ENCODE measurements at regions not wholly inside any gene's neighbourhood (a gene's known extent, or its start where the extent isn't known, plus 50 kb on each side); places are given as distances from the start of the nearest gene placed in this dataset.

GRCh38 chr11:130641876-130642275, 193.4 kb downstream of the ADAMTS15 start:
- H3K4me3 Mint-ChIP-seq = no peak overlapping the region
- H3K9me3 Mint-ChIP-seq (ENCODE audit: insufficient read depth) = no peaks in the 10 kb centered on the region
- intact Hi-C loops (cut with micrococcal nuclease) = no loop called here
- ATAC-seq (ENCODE audit: low read depth) (no peak), DNase-seq (no peak)
- Histone ChIP-seq H4K20me1 (ENCODE audit: control insufficient read depth, insufficient read depth, low read length, poor library complexity, severe bottlenecking) (no peaks in the 10 kb centered on the region), H3K36me3 (replicated peaks in 1 of 2; ENCODE audit: control extremely low read depth in 1 of 2, control insufficient read depth in 1 of 2, extremely low read depth in 1 of 2, insufficient read depth in 2 of 2, low read length in 1 of 2) (no peaks in the 10 kb centered on the region), H3K4me2 (replicated peaks; ENCODE audit: low read depth, low read length, poor library complexity, severe bottlenecking) (no peak overlapping the region), H2AFZ (ENCODE audit: insufficient read depth, low read depth, low read length, poor library complexity, severe bottlenecking) (no peak overlapping the region), H3K9me3 (ENCODE audit: control extremely low read depth in 1 of 3, control insufficient read depth in 2 of 3, insufficient read depth in 1 of 3, low read length in 2 of 3) (peaks cover 0 to 4% (median 0%) of the 10 kb centered on the region in 3 donors), H3K27ac (ENCODE audit: low read length in 2 of 2) (no peak overlapping the region), H3K4me1 (ENCODE audit: control insufficient read depth in 2 of 2, insufficient read depth in 2 of 2, low read length in 2 of 2) (no peaks in the 10 kb centered on the region), H3K9ac (ENCODE audit: low read length) (no peak overlapping the region), H3K79me2 (ENCODE audit: control insufficient read depth, insufficient read depth, low read length) (no peaks in the 10 kb centered on the region), H3K27me3 (replicated peaks in 1 of 4; ENCODE audit: control extremely low read depth in 1 of 4, control insufficient read depth in 3 of 4, insufficient read depth in 4 of 4, low read length in 3 of 4) (no peaks in the 10 kb centered on the region), H3K4me3 (ENCODE audit: control extremely low read depth in 1 of 5, extremely low read depth in 1 of 5, insufficient read depth in 1 of 5, low read depth in 2 of 5, low read length in 4 of 5) (no peak overlapping the region)
- TF ChIP-seq EZH2 (IDR thresholded peaks at IDR 0.05; ENCODE audit: borderline replicate concordance, insufficient read depth, low read depth, low read length, poor library complexity, severe bottlenecking) = no peak
- TF ChIP-seq CTCF (IDR thresholded peaks at IDR 0.05) = no peak
- H3K4me1 Mint-ChIP-seq = no peaks in the 10 kb centered on the region
- H3K27ac Mint-ChIP-seq = no peak overlapping the region
- ChIA-PET CTCF (no interaction called here), POLR2A (no interaction called here)
- peaks cover 4% of the 10 kb centered on the region for H3K27me3 Mint-ChIP-seq
- no CpG with 5 or more reads among the region's 3 CpGs for WGBS (ENCODE audit: insufficient coverage)

GRCh38 chr11:130642994-130643393, 194.5 kb downstream of the ADAMTS15 start:
- Mint-ChIP-seq H3K27ac (no peak overlapping the region), H3K9me3 (ENCODE audit: insufficient read depth) (no peaks in the 10 kb centered on the region), H3K4me3 (no peak overlapping the region), H3K27me3 (peaks cover 4% of the 10 kb centered on the region), H3K4me1 (no peaks in the 10 kb centered on the region)
- TF ChIP-seq EZH2 (IDR thresholded peaks at IDR 0.05; ENCODE audit: borderline replicate concordance, insufficient read depth, low read depth, low read length, poor library complexity, severe bottlenecking) (no peak), CTCF (IDR thresholded peaks at IDR 0.05) (no peak)
- Histone ChIP-seq H4K20me1 (ENCODE audit: control insufficient read depth, insufficient read depth, low read length, poor library complexity, severe bottlenecking) (no peaks in the 10 kb centered on the region), H3K9me3 (ENCODE audit: control extremely low read depth in 1 of 3, control insufficient read depth in 2 of 3, insufficient read depth in 1 of 3, low read length in 2 of 3) (peaks cover 0 to 4% (median 0%) of the 10 kb centered on the region in 3 donors), H3K4me1 (ENCODE audit: control insufficient read depth in 2 of 2, insufficient read depth in 2 of 2, low read length in 2 of 2) (no peaks in the 10 kb centered on the region), H3K27me3 (replicated peaks in 1 of 4; ENCODE audit: control extremely low read depth in 1 of 4, control insufficient read depth in 3 of 4, insufficient read depth in 4 of 4, low read length in 3 of 4) (no peaks in the 10 kb centered on the region), H3K36me3 (replicated peaks in 1 of 2; ENCODE audit: control extremely low read depth in 1 of 2, control insufficient read depth in 1 of 2, extremely low read depth in 1 of 2, insufficient read depth in 2 of 2, low read length in 1 of 2) (no peaks in the 10 kb centered on the region), H3K9ac (ENCODE audit: low read length) (no peak overlapping the region), H3K4me3 (ENCODE audit: control extremely low read depth in 1 of 5, extremely low read depth in 1 of 5, insufficient read depth in 1 of 5, low read depth in 2 of 5, low read length in 4 of 5) (no peak overlapping the region), H2AFZ (ENCODE audit: insufficient read depth, low read depth, low read length, poor library complexity, severe bottlenecking) (no peak overlapping the region), H3K79me2 (ENCODE audit: control insufficient read depth, insufficient read depth, low read length) (no peaks in the 10 kb centered on the region), H3K27ac (ENCODE audit: low read length in 2 of 2) (no peak overlapping the region), H3K4me2 (replicated peaks; ENCODE audit: low read depth, low read length, poor library complexity, severe bottlenecking) (no peak overlapping the region)
- intact Hi-C loops (cut with micrococcal nuclease) = no loop called here
- ChIA-PET CTCF (no interaction called here), POLR2A (no interaction called here)
- DNase-seq (no peak), ATAC-seq (ENCODE audit: low read depth) (no peak)
- WGBS (ENCODE audit: insufficient coverage) = 100% methylated on average over 1 of the region's 1 CpG

All from B cell (primary cell).